HG03280 (cell line): ENCODE measurements at regions not wholly inside any gene's neighbourhood (a gene's known extent, or its start where the extent isn't known, plus 50 kb on each side); places are given as distances from the start of the nearest gene placed in this dataset.

Experiments
- ATAC-seq: cut with Tn5 transposase; IDR thresholded peaks from one replicate; pipeline ENCODE4 v1.9.1; 2021; ENCODE audit warnings: mild to moderate bottlenecking, moderate library complexity; ENCODE audit not compliant: unreplicated experiment

DNA sequence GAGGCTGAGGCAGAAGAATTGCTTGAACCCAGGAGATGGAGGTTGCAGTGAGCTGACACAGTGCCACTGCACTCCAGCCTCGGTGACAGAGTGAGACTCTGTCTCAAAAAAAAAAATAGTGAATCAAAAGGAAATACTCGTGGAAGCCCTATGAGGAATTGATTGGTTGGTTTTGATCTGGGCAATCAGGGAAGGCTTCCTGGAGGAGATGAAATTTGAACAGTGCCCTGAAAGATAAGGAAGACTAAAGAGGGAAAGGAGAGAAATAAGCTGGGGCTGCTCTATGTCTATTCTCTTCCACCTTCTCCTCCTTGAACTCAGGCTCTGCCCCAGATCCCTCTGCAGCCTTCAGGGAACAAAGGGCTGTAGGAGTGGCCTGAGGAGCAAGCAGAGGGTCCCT, 54.1 kb downstream of the IRF2BPL start:
- ATAC-seq: no peak

- no peak for ATAC-seq
Observed at GRCh38 chr14:76971549-76971948, 57.0 kb downstream of the IRF2BPL start.

DNA sequence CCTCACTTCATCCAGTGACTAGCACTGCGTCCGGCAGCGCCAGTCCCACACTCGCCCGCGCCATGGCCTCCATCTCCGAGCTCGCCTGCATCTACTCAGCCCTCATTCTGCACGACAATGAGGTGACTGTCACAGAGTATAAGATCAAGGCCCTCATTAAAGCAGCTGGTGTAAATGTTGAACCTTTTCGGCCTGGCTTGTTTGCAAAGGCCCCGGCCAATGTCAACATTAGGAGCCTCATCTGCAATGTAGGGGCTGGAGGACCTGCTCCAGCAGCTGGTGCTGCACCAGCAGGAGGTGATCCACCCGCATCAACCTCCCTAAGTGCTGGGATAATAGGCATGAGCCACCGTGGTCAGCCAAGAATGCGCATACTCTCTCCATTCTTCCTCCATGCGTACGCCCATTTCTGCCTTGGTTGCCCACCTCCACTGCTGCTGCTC, 59.9 kb downstream of the IRF2BPL start:
- no peak for ATAC-seq

GRCh38 chr14:76967788-76968187, 60.7 kb downstream of the IRF2BPL start:
- no peak for ATAC-seq

DNA sequence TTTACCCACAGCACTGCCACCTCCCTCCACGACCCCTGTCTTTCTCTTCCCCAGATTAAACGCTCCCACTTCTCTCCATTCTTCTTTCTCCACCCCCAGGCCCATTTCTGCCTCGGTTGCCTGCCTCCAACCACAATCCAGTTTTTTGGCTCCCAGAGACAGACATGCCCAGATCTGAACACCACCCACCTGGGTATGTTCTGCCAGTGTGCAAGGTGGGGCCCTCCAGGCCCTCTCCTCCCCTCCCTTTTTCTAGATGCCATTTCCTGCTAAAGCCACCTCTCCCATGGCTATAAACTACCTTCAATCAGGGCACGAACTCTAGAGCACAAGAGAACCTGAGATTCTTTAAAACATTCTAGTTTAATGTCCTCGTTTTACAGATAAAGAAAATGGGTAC, 63.3 kb downstream of the IRF2BPL start:
- ATAC-seq: no peak

DNA sequence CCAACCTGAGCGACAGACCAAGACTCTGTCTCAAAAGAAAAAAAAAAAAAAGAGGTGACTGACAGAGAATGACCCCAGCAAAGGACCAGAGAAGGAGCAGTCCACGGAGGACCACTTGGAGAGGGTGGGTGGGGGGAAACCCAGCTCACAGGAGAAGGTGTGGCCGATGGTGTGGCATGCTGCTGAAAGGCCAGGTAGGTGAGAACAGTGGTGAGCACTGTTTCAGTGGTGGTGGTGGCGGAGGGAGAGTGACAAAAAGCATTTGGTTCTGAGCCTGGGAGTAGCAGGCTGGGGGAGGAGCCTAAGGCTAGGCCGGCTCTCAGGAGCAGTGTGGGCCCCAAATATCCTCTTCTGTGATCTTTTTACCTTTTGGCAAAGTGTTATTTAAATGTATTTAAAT, 63.8 kb downstream of the IRF2BPL start:
- ATAC-seq: no peak

- no peak for ATAC-seq
Observed at GRCh38 chr14:76963372-76963771, 65.1 kb downstream of the IRF2BPL start.

GRCh38 chr14:76962303-76962660, 66.2 kb downstream of the IRF2BPL start:
- no peak for ATAC-seq

GRCh38 chr14:76961631-76962302, 66.7 kb downstream of the IRF2BPL start:
- peak; percentile 88 for ATAC-seq

DNA sequence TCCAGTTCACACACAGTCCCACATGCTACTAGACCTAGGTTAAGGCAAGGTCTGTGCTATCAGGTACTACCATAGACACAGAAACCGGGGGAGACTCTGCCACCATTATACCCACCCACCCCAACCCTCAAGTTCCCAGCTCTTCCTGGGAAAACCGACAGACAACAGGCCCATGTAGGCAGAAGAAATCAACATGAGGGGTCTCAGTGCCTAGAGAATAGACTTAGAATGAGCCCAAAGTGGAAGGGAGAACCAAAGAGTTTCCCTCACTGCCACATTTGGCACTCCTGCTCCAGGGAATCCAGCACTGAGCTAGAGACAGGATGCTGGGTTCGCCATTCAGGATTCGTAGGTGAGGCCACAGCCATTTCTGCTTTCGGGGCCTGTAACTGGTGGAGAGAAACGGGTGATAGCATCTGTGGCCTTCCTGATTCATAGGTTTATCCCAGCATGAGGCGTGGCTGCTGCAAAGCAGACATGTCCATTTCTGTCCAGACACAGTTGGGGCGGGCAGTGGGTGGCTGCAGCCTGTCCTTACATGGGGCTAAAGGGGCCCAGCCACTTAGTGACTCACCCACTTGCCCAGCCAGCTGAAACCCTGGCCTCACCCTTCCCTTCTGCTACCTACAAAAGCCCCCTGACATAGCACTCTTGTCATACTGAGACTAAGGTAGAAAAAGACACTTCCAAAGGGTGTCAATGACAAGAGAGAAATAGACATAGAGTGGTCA, 69.4 kb downstream of the IRF2BPL start:
- no peak for ATAC-seq

- no peak for ATAC-seq
Observed at GRCh38 chr14:76958020-76958979, 70.2 kb downstream of the IRF2BPL start.

DNA sequence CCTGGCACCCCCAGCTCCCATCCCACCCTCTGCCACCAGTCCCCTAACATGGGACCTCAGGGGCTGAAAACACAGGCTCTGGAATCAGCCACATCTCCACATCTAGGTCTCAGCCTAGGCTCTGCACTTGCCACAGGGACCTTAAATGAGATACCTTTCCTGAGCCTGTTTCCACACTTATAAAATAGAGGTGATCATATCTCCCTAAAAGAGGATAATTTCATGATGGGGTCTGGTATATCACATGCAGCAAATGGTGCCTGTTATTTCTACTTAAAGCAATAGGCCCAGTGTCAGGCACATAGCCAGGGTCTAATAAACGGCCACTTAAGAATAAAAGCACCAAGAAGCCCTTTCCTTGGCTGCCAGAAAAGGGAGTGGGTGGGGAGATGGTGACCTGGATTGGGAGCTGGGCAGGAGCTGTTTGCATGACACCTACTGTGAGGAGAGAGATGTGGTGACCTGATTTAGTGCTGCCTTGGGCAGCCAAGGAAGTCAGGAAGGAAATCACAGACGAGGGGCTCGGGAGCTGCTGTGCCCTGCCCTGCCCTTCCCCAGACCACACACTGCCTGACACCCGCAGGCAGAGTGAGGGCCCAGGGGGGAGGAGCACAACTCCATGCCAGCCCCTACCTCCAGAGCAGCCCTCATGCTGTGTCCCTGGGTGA, 71.2 kb downstream of the IRF2BPL start:
- no peak for ATAC-seq

DNA sequence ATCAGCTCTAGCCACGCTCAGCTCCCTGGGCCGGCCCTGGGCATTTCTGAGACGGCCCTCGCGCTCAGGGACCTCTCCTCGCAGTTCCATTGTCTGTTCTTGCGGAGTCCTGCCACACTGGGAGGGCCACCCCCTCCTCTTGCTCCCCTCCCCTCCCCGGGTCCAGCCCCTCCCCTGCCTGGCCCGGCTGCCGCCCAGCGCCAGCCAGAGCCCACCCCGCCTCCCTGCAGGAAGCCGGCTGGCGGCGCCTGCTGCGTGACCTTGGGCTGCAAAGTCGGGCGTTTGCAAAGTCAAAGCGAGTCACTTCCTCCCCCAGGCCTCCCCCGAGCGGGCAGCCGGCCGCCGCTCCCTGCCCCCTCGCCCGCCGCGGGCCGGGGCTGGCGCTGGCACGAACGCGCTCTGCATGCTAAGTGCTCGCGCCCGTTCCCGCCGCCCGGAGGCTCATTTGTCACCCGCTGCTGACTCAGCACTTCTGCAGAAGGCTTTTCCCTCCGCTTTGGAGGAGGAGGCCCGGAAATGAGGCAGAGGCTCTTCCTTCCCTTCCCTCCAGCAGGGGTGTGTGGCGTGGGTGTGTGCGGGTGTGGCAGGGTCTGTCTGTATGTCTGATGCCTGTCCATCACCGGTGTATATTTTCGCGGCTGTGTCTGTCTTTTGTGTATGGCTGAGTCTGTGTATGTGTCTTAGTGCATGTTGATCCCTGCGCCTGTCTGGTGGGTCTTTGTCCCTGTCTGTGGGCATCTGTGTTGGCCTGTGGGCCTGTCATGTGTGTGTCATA, 72.0 kb downstream of the IRF2BPL start:
- peak; percentile 35 for ATAC-seq

DNA sequence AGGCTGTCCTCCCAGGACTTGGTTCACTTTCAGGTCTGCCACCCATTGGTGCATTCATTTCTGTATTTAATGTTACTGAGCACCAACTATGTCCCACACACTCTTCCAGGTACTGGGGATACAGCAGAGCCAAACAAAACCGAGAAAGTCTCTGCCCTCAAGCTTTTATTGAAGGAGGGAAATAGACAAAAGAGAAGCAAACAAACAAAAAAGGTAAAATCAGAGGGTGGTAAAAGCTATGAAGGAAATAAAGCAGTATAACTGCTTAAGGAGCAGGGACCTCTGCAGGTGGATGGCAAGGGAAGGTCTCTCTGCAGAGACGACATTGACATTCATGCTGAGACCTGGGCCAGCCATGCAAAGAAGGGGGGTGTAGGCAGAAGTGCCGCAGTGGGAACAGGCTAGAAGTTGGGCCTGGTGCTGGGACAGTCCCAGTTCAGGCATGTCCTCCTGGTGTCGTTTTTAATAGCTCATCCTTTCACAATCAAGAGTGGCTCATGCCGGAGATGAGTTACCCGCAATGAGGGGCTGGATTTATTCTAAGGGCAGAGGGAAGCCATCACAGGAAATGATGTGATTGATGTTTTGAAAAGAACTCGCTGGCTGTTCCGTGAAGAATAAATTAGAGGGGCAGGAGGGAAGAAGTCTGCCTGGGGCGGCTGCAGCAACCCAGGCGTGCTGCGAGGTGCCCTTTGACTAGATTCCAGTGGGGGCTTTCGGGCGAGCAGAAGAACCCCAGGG, 72.8 kb downstream of the IRF2BPL start:
- ATAC-seq: peak; percentile 27

- no peak for ATAC-seq
Observed at GRCh38 chr14:76954394-76955190, 73.9 kb downstream of the IRF2BPL start.

DNA sequence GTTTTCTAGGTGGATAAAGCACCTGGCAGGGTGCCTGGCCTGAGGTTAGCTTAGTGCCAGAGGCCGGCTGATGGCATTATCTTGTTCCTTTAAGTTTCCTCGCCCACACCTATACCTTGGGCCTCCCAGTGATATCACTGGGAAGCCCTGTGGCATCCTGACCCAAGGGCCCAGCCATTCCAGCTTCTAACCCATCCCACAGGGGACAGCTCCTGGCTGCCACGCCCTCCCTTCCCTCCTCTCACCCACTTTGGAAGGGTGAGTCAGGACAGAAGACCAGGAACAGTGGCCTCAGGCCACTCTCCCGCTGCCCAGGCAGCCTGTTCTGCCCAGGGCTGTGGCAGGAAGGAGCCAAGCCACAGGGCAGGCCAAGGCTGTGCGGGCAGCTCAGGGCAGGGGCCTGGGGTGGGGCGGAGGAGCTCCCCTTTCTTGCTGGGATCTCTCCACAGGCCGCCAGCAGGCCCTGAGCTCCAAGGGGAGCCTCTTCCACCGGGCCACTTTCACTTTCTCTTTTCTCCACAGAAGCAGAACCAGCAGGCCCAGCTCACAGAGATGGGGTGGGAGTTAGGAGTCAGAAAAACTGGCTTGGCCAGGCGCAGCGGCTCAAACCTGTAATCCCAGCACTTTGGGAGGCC, 75.1 kb downstream of the IRF2BPL start:
- no peak for ATAC-seq

- no peak for ATAC-seq
Observed at GRCh38 chr14:76951166-76951565, 77.3 kb downstream of the IRF2BPL start.
